GM12864 (cell line): ENCODE measurements at regions not wholly inside any gene's neighbourhood (a gene's known extent, or its start where the extent isn't known, plus 50 kb on each side); places are given as distances from the start of the nearest gene placed in this dataset.

ENCODE experiments used
- DNase-seq: peaks from one replicate; pipeline ENCODE4 v3.0.0-alpha.2; 2011; ENCODE audit warnings: low read depth
- H3K4me3 ChIP-seq: 2 replicates; pipeline ENCODE4 v1.5.1; 2011; ENCODE audit warnings: mild to moderate bottlenecking, low read depth, low read length, control low read depth
- CTCF ChIP-seq: IDR thresholded peaks from 2 replicates; pipeline ENCODE4 v1.5.1; 2011; ENCODE audit warnings: low read depth, mild to moderate bottlenecking, moderate library complexity, low read length, control low read depth, inconsistent platforms; ENCODE audit errors: missing control alignments

GRCh38 chr2:200127848-200128247, 172.5 kb downstream of the MAIP1 start:
- TF ChIP-seq CTCF, result no peak
- no peak for DNase-seq
- no peak overlapping the region for H3K4me3 ChIP-seq

GRCh38 chr2:200128296-200128695, 172.9 kb downstream of the MAIP1 start:
- no peak for TF ChIP-seq CTCF
- H3K4me3 ChIP-seq, result no peak overlapping the region
- DNase-seq, result no peak

GRCh38 chr2:200129721-200130462, 174.5 kb downstream of the MAIP1 start:
- no peak overlapping the region for H3K4me3 ChIP-seq
- no peak for DNase-seq
- no peak for TF ChIP-seq CTCF

- DNase-seq, result no peak
- H3K4me3 ChIP-seq, result no peak overlapping the region
- TF ChIP-seq CTCF, result no peak
Observed at GRCh38 chr2:200130762-200131166, 175.4 kb downstream of the MAIP1 start.

GRCh38 chr2:200131307-200131706, 175.2 kb upstream of the SPATS2L start:
- DNase-seq, result no peak
- H3K4me3 ChIP-seq, result no peak overlapping the region
- no peak for TF ChIP-seq CTCF

- TF ChIP-seq CTCF, result no peak
Observed at GRCh38 chr2:200135082-200135481, 171.4 kb upstream of the SPATS2L start.

GRCh38 chr2:200136655-200137054, 169.8 kb upstream of the SPATS2L start:
- H3K4me3 ChIP-seq, result no peak overlapping the region
- no peak for DNase-seq
- no peak for TF ChIP-seq CTCF

More at GRCh38 chr2:200135082-200135481, 171.4 kb upstream of the SPATS2L start:
- H3K4me3 ChIP-seq, result no peak overlapping the region
- DNase-seq, result no peak
